Activated T-helper 1 cell treated with Interleukin-2 at 50 U/mL for 16 hours (primary cell): ENCODE measurements at regions not wholly inside any gene's neighbourhood (a gene's known extent, or its start where the extent isn't known, plus 50 kb on each side); places are given as distances from the start of the nearest gene placed in this dataset.
"Not testable (repeated sequence)": the region's sequence is repeated elsewhere in the genome, so short reads cannot be mapped to it uniquely, and the experiment has no call there.

Source experiments
- DNase-seq: peaks from one replicate; pipeline ENCODE4 v3.0.0-alpha.2; 2020; ENCODE audit warnings: low read depth

DNA sequence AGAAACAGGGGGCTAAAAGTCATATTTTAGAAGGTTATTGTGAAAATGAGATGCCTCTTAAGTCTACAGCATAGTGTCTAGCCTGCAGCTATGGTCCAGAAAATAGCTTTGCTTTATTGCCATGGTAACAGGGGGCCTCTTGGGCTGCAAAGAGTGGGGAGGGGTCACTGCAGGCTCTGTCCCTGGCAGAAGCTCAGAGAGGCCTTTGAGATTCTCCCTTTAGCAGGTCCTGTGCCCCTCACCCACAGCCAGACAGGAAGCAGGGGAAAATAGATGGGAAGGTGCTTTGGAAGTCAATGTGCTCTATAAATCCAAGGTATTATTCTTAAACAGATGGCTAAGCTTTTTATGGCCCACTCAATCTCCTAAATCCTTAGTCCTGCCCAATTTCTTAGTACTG, 1021.3 kb upstream of the GYPC start:
- no peak for DNase-seq

DNA sequence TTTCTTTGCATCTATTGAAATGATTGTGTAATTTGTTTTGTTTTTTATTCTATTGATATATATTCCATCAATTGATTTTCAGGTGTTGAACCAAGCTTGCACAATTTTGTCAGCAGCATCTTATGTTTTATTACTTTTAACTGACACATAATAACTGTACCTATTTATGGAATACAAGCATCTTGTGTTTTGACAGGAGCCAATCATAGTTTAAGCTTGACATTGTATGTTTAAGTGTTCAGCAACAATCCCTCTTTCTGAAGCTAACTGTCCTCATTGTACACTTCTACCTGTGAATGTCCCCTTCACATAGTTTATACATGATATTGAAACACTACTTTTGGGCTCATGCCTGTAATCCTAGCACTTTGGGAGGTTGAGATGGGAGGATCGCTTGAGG, 1017.6 kb upstream of the GYPC start:
- DNase-seq: no peak

DNA sequence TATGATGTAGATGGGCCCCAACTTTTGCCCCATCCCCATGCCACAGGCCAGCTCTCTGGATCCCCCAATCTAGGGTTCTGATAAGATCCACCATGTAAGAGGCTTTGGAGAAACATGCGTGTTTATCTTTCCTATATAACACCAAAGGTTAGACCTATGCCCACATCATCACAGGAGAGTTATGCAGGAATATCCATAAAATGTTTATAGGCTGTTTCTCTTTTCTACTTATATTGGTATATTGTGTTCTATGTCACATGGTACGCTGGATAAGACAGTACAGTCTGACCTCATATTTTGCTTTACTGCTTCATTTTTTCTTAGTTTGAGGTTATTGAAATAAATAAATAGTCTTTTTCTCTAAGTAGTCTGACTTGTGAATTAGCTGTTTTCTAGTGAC, 1013.9 kb upstream of the GYPC start:
- DNase-seq: no peak

DNA sequence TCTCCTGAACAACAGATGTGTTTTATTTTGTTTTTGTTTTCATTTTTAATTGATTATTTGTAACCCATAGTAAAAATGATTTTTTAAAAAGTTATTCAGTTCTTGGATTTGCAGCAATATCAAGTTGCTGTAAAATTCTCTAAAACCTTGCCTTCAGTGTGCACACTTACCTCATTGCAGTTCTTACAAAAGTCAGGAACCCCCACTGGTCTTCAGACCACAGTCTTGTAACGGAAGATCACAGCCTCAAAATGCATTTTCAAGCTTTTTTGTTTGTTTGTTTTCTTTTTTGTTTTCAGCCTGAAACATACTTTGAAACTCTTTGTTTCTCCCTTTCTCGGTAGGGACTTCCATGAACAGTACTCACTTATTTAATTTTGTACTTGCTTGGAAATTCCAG, 1012.8 kb upstream of the GYPC start:
- DNase-seq: no peak

DNA sequence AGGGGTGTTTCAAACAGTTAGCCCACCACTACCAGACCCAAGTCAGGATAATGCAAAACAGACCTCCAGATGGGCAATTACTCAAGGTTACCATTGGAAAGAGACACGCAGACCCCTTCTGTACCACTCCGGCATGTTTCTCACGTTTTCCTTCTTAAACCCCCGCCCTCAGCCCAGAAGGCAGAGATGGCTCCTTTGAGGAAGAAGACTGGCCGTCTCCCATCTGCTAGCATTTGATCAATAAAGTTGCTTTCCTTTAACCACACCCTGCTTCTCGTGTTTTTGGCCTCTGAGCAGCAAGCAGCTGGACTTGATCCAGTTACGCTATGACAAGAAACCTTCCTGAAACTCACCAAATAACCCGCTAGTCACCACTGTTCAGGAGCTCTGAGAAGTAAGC, 1012.4 kb upstream of the GYPC start:
- no peak for DNase-seq

DNA sequence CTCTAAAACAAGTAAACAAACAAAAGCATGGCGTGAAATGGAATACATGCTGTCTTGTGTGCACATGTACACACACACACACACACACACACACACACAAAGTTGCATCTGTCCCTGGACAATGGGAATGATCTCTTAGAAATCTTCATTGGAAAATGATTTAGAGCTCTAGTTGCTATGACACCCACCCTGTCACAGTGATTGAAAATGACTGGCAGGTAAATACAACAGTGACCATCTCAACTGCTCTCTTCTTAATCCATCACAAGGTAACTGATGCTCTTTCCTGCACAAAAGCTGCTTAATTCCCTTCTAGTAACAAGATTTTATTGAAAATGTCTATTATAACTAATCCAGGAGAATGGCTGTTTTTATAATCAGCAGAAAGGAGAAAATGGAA, 1011.7 kb upstream of the GYPC start:
- no peak for DNase-seq

DNA sequence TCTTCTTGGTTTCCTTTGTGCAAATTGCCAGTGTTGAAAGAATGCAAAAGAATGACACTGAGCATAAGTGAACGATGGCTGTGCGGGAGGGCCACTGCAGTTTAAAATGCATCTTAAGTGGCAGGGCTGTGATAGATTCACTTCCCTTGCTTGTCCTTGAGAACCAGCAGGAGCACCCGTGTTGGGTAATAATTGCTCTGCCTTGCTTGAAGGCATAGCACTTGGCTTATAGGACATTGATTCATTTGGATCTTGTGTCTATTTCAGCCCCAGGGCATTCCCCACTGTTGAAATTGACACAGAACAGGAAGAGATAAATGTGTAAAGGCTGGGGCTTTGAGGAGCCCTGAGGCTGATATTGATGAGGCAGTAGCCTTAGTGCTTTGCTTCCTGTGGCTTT, 1003.7 kb upstream of the GYPC start:
- DNase-seq: no peak

DNA sequence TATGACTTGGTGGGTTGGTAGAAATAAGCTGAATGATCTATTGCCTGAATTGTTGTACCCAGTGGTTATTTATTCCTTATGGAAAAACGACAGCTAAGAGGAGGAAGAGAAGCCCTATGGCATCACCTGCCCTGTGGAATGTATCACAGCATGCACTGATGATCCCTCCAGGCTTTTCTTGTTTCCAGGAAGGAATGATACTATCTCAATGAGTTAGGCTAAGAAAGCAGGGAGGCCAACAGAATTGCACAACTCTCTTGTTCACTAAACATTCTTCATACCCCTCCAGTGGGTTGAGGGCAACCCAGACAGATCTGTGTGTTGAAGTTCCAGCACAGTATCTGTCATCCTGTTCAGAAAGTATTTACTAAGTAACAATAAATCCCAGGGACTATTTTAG, 1001.7 kb upstream of the GYPC start:
- DNase-seq: no peak

DNA sequence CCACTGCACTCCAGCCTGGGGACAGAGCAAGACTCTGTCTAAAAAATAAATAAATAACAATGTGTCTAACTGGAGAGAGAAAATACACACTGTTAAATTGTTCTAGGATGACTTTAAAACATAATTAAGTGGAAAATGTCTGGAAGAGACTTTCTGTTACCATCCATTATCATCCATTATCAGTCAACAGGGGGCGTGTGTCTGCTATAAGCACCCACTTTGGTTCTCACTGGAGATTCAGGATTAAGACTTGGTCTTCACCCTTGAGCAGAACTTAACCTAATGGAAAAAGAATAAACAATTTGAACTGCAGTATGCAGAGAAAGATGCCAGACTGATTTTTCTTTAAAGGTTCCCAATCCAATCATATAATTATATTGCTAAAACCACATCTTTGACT, 999.8 kb upstream of the GYPC start:
- no peak for DNase-seq

DNA sequence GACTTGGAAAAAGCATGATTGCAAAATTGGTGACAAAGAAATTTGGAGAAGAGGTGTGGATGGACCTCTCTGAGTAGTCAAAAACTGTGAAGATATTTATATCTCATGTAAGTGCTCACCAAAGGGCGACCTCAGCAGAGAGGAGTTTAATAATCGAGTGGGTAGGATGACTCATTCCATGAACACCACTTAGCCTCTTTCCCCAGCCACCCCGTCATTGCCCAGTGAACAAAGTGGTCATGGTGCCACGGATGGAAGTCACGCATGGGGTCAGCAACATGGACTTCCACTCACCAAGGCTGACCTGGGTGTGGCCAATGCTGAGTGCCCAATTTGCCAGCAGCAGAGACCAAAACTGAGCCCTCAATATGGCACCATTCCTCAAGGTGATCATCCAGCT, 997.4 kb upstream of the GYPC start:
- DNase-seq: no peak

DNA sequence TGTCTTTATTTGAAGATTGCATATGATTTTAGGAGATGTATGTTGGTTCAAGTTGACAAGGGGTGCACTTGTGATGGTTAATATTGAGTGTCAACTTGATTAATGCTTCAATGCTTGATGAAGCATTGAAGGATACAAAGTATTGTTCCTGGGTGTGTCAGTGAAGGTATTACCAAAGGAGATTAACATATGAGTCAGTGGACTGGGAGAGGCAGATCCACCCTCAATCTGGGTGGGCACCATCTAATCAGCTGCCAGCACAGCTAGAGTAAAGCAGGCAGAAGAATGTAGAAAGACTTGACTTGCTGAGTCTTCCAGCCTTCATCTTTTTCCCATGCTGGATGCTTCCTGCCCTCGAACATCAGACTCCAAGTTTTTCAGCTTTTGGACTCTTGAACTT, 995.6 kb upstream of the GYPC start:
- DNase-seq: not testable (repeated sequence)

DNA sequence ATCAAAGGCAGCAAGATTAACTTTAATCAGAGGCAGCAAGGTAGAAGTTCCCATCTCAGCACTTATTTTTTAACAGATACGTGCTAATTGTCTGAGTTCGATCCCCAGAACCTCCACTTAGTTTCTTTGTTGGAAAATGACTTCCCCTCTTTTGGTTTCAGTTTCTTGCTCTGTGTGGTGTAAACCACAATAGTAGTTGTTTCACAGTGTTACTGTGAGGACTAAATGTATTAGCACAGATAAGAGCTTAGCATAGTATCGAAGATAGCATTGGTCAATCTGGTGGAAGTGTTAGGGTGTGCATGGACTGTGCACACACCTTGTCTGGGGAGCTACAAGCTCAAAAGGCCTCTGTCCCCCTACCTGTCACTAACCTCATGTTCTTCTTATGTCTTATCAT, 988.3 kb upstream of the GYPC start:
- DNase-seq: no peak

DNA sequence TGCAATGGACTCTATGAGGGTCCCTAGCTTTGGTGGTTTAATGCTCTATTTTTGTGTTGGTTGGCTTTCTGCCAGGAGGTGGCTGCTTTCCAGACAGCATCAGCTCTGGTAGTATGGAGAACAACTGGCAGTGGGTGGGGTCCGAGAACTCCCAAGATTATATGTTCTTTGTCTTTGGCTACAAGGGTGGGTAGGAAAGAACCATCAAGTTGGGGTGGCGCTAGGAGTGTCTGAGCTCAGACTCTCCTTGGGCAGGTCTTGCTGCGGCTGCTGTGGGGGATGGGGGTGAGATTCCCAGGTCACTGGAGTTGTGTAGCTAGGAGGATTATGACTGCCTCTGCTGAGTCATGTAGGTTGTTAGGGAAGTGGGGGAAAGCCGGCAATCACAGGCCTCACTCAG, 976.1 kb upstream of the GYPC start:
- no peak for DNase-seq

DNA sequence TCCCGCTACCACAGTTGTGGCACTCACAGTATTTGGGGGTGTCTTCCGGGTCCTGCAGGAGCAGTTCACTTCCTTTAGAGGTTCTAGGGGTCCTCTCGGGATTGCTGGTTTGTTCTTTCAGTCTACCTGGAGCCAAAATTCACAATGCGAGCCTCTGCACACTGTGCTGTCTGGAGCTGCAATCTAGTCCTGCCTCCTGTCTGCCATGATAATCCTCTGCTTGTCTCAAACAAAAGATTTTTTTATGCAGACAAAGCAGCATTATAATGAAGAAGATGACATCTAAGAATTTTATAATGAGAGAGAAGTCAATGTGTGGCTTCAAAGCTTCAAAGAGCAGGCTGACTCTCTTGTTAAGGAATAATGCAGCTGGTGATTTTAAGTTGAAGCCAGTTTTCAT, 975.1 kb upstream of the GYPC start:
- no peak for DNase-seq

DNA sequence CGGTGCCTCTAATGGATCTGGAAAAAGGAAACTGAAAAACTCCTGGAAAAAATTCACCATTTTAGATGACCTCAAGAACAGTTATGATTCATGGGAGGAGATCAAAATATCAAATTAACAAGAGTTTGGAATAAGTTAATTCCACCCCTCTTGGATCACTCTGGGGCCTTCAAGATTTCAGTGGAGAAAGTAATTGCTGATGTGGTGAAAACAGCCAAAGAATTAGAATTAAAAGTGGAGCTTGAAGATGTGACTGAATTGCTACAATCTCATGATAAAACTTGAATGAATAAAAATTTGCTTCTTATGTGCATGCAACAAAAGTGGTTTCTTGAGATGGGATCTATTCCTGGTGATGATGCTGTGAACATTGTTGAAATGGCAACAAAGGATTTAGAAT, 974.4 kb upstream of the GYPC start:
- no peak for DNase-seq

DNA sequence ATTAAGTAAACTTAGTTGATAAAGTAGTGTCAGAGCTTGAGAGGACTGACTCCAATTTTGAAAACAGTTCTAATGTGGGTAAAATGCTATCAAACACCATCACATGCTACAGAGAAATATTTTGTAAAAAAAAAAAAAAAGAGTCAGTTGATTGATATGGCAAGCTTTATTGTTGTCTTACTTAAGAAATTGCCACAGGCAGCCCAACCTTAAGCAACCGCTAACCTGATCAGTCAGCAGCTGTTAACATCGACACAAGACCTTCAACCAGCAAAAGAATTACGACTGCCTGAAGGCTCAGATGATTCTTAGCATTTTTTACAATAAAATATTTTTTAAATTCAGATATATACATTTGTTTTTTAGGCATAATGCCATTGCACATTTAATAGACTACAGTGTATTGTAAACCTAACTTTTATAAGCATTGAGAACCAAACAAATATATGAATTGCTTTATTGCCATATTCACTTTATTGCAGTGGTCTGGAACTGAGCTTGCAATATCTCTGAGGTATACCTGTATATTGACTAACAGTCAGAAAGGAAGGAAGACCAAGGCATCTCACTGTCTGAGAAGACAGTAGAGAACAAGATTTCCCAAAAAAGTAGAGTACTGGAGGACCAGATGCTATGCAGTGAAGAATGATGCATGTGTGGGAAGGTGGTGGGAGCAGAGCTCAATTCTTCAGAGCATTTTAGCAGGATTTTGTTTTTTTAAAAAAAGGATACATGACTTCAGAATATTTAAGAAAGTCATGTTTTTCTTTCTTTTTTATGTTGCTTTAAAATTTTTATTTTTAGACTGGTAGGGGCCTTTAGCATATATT, 973.8 kb upstream of the GYPC start:
- no peak for DNase-seq

DNA sequence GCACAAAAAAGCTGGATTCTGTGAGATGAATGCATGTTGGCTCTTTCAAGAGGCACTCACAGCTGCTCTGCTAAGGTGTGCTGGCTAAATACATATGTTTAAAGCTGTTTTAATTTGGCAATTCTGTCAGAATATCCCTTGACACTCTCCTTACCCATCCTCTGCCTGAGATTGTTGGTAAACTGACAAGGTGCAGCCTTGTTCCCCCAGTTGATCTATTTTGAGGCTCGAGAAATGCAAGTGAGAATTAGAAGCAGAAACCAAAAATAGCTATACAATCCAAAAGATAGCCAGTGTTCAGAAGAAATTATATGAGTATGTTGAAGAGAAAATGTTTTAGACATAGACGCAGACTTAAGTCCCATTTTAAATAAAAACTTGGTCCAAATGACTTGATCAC, 971.7 kb upstream of the GYPC start:
- no peak for DNase-seq

DNA sequence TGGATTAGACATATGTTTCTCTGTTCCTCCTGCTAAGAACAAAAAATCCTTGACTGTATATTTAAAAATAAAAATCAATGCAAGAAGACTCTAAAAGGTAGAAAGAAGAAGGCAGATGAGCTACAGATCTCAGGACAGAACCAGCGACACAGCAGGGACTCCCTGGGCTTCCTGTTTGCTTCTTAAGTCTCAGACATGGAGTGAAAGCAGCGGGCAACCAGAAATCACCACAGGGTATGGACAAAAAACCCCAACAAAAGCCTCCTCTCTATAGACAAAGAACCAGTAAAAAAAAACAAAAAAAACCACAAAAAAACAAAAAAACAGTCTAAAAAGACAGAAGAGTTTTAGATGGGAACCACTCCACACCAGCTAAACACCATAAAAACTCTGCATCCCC, 971.0 kb upstream of the GYPC start:
- DNase-seq: no peak

DNA sequence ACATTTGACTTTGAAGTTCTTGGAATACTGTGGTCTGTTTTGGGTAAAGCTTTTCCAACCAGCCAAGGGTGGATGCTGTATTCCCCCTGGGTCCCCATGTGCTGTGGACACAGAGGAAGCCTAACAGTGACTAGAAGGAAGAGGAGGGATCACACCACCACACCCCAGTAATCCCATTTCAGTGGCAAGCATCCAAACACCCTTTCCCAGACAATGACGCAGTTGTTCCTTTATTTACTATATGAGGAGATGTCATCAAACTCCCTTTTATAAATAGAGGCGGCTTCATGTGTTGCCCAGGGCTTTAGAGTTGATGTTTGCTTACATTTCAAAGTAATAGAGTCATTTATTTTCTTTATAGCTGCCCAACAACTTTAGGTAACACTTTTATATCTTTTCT, 959.4 kb upstream of the GYPC start:
- no peak for DNase-seq

DNA sequence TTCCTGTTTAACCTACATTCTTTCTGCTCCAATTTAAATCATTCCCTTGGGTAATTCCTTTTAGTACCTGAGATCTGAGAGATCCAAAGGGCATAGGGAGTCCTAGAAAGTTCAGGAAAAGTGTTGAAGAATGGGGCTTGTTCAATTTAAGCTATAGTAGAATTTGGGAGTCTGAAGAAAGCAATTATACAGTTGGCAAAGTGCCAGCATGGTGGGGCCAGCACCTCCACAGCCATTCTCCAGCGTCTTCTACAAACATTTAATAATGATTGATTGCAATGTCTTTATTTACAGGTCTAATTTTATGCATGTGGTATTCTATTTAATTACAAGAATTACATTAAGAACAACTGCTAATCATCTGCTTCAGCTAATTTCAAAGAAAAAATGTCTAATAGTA, 957.7 kb upstream of the GYPC start:
- no peak for DNase-seq

DNA sequence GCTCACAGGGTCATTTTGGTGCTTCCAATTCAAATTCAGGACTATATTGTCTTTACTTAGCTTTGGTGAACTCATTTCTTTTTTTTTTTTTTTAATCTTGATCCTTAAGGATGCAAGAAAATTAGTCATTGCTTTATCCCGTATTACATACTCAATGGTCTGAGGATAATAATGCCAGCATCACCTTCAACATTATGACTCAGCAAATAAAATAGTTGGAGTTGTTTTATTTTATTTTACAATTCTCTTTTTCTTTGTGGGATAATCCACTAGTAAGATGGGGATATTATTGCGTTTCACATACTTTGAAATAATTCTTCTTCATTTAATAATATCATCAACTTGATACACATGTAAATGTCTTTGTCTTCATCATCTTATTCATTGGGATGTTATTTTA, 954.9 kb upstream of the GYPC start:
- DNase-seq: no peak

DNA sequence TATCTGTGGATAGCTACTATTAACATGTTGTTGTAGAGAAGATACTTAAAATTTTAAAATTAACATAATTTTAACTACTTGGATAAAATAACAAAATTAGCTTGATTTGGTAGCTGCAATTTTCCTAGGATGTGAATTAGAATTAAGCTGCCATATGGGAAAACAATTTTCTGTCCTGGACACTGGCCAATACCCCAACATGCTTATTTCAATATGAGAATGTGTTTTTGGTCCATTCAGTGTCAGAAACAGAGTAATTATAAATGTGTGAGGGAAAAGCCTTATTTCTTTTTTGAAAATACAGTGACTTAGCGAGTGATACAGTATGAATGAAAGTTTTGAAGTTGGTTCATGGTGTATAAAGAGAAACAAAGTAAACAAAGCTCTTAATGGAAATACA, 948.3 kb upstream of the GYPC start:
- no peak for DNase-seq

DNA sequence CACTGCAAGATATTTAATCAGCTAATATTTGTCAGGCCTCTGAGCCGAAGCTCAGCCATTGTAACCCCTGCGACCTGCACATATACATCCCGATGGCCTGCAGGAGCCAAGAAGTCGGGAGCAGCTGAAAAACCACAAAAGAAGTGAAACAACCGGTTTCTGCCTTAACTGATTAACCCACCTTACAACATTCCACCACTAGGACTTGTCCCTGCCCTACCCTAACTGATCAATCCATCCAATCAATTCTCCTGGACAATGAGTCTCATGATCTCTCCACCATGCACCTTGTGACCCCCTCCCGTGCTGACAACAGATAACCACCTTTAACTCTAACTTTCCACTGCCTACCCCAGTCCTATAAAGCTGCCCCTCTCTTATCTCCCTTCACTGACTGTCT, 945.4 kb upstream of the GYPC start:
- DNase-seq: no peak

DNA sequence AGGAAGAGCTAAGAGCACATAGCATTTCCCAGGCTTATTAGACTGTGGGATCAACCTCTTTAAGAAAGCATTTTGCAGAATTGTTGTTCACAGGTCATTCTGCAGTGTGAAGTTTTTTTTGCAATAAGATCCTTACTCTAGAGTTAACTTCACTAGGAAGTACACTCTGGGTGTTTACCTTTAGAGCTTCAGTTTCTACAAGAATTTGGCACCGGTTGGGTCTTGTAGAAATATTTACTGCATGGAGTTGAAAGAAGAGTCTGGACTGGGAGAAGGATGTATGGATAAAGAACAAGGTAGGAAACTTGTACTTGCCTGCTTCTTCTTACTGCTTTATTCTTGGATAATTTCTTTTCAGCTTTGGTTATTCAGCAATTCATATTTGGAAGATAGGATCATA, 944.9 kb upstream of the GYPC start:
- DNase-seq: no peak

DNA sequence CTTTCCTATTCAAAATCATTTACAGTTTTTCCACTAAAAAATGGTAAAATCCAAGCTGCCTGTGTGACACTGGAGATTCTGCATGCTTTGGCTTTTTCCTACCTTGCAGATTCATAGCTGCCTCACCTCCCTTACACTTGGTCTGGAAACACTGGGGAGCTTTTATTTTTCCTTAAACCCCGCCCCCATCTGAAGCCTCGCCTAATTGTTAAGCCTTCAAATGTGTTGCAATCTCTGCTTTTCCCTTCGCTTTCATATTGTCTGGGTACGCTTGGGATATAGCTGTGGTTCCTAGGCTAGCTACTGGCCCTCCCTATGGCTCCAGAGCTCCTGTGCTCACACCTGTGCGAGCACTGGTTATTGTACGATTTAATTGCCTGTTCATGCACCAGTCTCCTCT, 942.4 kb upstream of the GYPC start:
- DNase-seq: no peak
